GM18951 (cell line): ENCODE measurements at regions not wholly inside any gene's neighbourhood (a gene's known extent, or its start where the extent isn't known, plus 50 kb on each side); places are given as distances from the start of the nearest gene placed in this dataset.

Experiments
- POLR2A ChIP-seq: IDR thresholded peaks from 4 replicates; pipeline ENCODE4 v1.6.1; 2011; ENCODE audit warnings: mild to moderate bottlenecking; ENCODE audit not compliant: insufficient read length, insufficient read depth; ENCODE audit errors: extremely low read depth
- in situ Hi-C: fragments of 300-500 bp; cut with MboI; formaldehyde crosslinking; loops from one replicate; pipeline ENCODE4 v1.12.0; 2022; ENCODE audit warnings: low sequenced_read_pairs, mixed read lengths, inconsistent platforms; ENCODE audit not compliant: unreplicated experiment

DNA sequence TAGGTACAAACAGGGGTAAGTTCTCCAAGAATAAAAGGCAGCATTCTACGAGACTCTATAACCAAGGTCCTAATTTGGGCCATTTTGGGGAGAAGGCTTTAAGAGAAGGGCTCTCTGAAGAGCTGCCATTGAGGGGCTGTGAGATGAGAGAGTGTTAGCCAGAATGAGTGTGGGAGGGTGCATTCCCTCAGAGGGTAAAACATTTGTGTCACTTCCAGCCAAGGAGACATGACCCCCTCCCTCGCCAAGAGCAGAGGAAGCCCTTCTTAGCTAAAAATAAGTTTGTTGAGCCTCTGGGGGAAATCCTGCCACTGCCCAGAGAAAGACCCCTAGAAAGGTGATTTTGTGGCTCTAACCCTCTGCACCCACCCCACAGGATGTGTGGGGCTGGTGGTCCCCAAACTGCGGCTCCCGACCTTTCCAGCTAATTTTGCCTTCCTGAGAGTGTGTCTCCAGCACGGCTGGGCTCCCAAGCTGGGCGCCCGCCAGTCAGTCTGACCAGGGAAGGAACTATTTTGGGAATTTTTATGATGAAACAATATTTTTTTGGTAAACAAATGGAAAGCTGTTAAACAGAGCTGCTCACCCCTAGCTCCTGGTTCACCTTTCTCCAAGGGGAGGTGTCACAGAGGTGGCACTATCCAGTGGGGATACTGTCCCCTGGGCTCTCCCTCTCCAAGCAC, 65.9 kb upstream of the JDP2 start:
- in situ Hi-C loops: no loop called here
- TF ChIP-seq POLR2A: no peak

DNA sequence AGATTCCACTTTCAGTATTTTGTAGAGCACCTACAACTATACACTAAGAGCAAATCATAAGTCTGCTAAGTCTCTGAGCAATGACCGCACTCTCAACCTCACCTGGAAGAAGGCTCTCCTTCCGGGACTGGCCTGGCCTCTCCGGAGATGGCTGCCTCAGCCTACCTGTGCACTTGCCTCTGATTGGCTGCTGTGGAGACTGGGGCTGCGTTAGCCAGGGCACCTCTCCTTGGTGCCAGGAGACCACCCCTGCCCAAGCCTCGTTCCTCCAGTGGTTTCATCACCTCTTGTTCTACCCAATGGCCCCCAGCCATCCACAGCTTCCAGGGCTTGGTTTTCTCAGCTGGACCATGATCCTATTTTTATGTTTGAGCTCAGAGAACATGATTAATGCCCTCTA, 64.7 kb upstream of the JDP2 start:
- in situ Hi-C loops: no loop called here
- no peak for TF ChIP-seq POLR2A

DNA sequence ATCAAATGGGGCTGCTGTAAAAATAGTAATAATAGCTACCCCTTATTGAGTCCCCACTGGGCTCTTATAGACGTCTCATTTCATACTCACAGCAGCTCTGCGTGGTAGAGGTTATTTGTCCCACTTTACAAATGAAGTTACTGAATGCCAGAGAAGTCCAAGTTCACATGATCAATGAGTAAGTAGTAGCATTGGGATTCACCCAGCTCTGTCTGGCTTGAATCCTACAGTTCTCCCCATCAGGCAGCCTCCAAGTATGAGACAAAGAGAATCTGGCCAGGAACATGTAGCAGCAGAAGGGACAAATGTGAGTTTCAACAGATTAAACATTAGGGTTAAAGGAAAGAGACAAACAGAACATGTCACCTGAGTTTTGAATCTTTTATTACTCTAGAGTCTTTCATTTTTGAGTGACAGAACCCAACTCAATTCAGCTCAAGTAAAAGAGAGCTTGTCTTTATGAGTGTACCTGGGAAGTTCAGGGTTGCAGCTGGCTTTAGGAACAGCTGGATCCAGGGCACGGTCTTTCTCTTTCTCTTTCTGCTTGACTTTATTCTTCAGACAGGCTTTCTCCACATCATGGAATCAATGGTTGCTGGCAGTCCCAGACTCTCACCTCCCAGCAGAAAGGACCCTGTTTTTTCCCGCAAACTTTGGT, 64.1 kb upstream of the JDP2 start:
- in situ Hi-C loops: no loop called here
- no peak for TF ChIP-seq POLR2A

DNA sequence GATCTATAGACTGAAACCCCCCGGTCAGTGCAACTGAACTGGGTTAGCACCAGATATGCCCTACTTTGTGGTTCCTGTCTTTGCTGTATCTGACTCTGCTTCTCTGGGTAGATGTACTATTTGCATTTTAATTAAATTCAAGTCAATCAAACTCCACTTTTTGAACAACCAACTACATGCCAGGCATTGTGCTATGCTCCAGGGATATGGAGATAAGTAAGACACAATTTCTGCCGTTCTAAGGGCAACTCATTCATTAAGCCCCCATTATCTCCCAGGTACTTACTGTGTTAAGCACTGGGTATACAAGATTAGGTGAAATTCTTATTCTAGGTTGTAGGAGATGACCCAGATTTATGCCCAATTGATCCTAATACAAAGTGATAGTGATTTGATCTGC, 62.7 kb upstream of the JDP2 start:
- in situ Hi-C loops: no loop called here
- no peak for TF ChIP-seq POLR2A

DNA sequence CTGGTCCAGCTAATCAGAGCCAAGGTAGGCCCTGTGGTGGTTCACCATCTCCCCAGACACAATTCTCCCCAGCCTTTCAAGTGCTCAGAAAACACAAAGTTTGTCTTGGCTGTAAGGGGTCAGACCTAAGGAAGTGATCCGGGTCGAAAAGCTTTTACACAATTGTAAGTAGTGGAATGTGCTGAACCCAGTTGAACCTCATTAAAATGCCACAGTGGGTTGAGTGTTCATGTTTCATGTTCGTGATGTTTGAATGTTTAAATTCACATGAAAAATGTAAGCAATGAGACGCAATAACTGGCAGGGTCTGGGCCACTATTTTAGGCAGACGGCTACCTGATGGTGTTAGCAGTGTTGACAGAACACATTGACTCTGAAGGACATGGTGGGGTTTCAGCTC, 60.9 kb upstream of the JDP2 start:
- in situ Hi-C loops: no loop called here

DNA sequence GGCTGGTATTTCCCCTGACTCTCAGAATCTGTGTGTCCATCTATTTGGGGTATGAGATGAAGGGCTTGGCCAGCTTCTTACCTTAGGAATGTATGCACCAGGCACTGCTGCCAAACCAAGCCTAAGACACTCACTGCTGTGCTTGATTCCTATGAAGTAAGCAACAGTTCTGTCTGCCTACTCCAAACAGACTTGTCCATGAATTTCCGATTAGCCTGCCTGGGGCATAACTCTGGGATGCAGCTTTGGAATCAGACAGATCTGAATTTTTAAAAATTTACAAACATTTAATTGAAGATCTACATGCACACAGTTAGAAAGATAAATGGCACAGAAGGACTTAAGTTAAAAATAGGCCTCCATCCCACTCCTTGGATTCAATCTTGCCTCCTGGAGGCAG, 59.5 kb upstream of the JDP2 start:
- no peak for TF ChIP-seq POLR2A
- in situ Hi-C loops: no loop called here

More for the DNA sequence above, 60.9 kb upstream of the JDP2 start:
- no peak for TF ChIP-seq POLR2A

DNA sequence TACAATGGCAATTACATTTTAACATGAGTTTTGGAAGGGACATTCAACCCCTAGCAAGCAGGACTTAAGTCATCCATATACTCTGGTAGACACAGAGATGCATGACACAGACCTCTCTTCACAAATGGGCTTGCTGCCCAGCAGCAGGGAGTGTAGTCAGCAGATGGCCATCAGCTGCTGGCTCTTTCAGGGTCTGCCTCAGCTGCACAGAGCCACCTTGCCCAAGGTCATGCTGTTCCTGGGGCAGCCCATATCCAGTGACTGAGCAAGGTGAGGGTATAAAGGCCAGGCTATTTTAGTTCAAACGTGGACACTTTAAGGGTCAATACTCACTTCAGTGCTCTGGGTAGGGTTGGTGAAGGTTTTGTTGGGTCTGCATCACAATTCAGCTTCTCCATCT, 58.3 kb upstream of the JDP2 start:
- TF ChIP-seq POLR2A: no peak
- in situ Hi-C loops: no loop called here

DNA sequence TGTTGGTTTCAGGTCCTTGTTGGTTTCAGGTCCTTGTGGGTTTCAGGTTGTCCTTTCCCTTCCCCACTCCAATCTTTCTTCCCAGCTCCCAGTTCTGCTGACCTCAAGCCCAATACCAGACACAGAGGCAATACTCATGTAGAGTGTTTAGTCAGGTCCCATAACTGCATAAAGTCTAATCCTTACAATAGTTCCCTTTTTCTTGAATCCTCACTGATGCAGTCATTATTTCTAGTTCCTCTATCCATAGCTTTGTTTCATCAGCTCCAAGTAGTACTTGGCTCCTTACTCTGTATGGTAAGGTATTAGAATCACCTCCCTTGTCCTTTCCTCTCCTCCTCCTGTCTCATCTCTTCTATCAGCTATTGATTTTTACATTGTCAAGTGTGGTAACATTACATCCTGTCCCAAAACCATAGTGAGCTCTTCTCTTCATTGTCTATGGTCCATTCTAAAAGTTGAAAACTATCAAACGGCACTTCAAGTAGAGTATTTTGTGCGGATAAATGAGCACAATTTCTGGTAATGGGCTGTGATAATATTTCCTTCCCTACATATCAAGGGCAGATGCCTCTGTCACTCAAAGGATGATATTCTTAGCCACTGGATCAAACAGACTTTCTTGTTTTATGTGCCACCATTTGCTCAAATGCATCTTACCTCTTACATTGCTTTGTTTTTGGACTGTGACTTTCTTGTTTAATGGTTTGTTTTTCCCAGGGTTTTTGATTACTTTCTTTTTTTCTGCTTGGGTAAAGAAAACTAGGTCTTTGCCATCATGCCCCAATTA, 57.2 kb upstream of the JDP2 start:
- in situ Hi-C loops: no loop called here
- TF ChIP-seq POLR2A: no peak

DNA sequence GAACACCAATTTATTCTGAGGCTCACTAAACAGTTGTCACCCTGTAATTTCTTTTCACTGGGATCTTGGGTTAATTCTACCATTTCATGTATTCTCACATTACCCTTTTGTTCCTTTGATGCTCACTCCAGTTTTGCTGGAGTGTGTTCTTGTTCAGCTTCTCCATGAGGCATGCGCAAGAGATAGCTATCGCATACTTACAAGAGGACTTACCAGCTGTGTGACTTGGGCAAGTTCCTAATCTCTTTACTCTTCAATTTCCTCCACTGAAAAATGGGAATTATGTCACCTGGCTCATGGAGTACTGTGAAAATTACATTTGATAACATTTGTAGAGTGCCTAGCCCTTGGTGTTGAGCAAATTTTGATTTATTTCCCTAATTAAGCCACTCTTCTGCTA, 56.5 kb upstream of the JDP2 start:
- TF ChIP-seq POLR2A: no peak
- in situ Hi-C loops: no loop called here

DNA sequence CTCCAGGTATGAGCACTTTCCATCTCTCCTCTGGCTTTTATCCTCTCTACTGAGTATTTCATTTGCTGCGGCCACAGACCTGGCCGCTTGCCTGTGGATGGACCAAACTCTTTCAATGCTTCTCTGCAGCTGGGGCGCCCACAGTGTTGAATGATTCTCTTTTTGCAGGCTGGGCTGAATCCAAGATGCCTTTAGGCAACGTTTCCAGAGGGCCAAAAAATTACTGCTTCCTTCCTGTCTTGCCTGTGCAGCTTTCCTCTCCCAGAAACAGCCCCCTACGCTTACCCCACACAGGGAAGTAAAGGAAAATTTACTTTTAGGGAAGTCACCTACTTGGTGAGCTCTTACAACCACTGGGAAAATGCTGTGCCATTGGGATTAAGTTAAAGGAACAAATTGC, 55.6 kb upstream of the JDP2 start:
- in situ Hi-C loops: no loop called here
- TF ChIP-seq POLR2A: no peak

DNA sequence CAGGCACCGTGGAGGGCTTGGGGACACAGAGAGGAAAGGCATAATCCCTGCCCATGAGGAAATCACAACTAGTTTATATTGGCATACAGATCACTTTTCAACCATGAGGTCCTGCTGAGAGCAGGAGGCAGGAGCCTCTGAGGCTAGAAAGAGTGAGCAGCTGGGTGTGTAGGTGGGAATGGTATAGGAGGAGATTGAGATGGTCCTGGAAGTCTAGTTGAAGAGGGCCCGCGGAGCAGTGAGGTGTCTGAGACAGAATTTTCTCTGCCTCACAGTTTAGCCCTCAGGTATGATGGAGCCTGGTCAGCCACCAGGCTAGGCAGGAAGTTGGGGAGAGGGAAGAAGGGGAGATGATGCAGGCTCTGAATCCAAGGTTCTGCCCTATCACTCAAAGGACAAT, 54.7 kb upstream of the JDP2 start:
- in situ Hi-C loops: no loop called here
- no peak for TF ChIP-seq POLR2A

DNA sequence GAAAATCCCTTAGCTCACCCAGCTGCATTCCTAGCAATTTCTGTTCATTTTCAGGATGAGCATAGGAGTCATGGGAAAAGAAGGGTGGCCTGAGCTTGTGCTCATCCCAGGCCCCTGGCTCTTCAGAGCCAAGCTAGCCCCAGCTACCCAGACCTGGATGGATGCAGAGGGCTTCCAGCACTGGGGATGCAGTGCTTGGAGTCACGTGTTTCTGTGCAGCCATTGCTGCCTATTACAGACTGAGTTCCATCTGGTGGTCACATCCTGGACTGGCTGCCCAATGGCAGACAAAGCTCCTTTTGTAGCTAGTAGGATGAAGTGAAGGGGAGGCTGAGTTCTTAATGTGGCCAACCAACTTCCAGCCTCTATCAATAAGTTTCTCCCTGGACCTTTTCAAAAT, 54.2 kb upstream of the JDP2 start:
- in situ Hi-C loops: no loop called here
- TF ChIP-seq POLR2A: no peak

DNA sequence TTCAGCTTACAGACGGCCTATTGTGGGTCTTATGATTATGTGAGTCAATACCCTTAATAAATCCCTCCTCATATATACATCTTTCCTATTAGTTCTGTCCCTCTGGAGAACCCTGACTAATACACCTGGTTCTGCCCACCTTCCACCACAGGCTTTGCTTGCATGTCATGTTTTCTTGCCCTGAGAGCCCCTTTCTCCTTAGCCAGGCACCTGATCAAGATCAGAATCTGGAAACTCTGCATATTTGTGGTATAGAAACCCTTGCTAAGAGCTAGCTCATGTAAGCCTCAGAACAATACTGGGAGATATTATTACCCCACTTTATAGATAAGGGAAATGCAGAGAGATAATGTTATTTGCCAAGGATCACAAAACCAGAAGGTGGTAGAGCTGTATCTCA, 52.9 kb upstream of the JDP2 start:
- no peak for TF ChIP-seq POLR2A
- in situ Hi-C loops: no loop called here

DNA sequence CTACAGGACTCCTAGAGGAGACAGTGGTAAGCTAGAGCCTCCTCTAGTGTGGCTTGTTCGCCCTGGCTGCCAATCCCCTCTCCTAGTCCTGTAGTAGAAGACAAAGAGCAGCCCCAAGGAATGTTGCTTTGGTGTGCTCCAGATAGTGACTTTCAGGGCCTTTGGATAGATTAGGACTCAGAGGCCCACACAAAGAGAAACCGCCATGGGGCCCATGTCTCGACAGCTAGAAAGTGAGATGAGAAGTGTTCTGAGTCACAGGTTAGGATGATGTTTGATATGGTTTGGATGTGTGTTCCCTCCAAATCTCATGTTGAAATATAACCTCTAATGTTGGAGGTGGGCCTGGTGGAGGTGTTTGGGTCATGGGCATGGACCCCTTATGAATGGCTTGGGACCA, 51.8 kb upstream of the JDP2 start:
- in situ Hi-C loops: no loop called here
- TF ChIP-seq POLR2A: no peak
